ENCODE measurements at regions not wholly inside any gene's neighbourhood (a gene's known extent, or its start where the extent isn't known, plus 50 kb on each side); places are given as distances from the start of the nearest gene placed in this dataset.

GRCh38 chr12:114274131-114274530 lies 131.8 kb downstream of the TBX5 start:
- DNase-seq (ENCODE audit: low read depth): no peak
- no peak for TF ChIP-seq CTCF (IDR thresholded peaks at IDR 0.05; ENCODE audit: low read depth, low read length, missing control alignments)
- no peak overlapping the region for H3K4me3 ChIP-seq (ENCODE audit: low read depth, low read length)

GRCh38 chr12:114272605-114273004 lies 133.3 kb downstream of the TBX5 start:
- DNase-seq (ENCODE audit: low read depth): no peak
- TF ChIP-seq CTCF (IDR thresholded peaks at IDR 0.05; ENCODE audit: low read depth, low read length, missing control alignments): no peak
- H3K4me3 ChIP-seq (ENCODE audit: low read depth, low read length): no peak overlapping the region

- no peak for TF ChIP-seq CTCF (IDR thresholded peaks at IDR 0.05; ENCODE audit: low read depth, low read length, missing control alignments)
- DNase-seq (ENCODE audit: low read depth): no peak
- H3K4me3 ChIP-seq (ENCODE audit: low read depth, low read length): no peak overlapping the region
Observed at GRCh38 chr12:114272071-114272470, 133.9 kb downstream of the TBX5 start.

- no peak for DNase-seq (ENCODE audit: low read depth)
- TF ChIP-seq CTCF (IDR thresholded peaks at IDR 0.05; ENCODE audit: low read depth, low read length, missing control alignments): no peak
- H3K4me3 ChIP-seq (ENCODE audit: low read depth, low read length): no peak overlapping the region
Observed at GRCh38 chr12:114269153-114269552, 136.8 kb downstream of the TBX5 start.

GRCh38 chr12:114266536-114266935 lies 139.4 kb downstream of the TBX5 start:
- TF ChIP-seq CTCF (IDR thresholded peaks at IDR 0.05; ENCODE audit: low read depth, low read length, missing control alignments): no peak
- H3K4me3 ChIP-seq (ENCODE audit: low read depth, low read length): no peak overlapping the region
- DNase-seq (ENCODE audit: low read depth): no peak

GRCh38 chr12:114265036-114265435 lies 140.9 kb downstream of the TBX5 start:
- TF ChIP-seq CTCF (IDR thresholded peaks at IDR 0.05; ENCODE audit: low read depth, low read length, missing control alignments): no peak

GRCh38 chr12:114263056-114263805 lies 142.7 kb downstream of the TBX5 start:
- DNase-seq (ENCODE audit: low read depth): no peak

More at GRCh38 chr12:114265036-114265435, 140.9 kb downstream of the TBX5 start:
- DNase-seq (ENCODE audit: low read depth): no peak
- H3K4me3 ChIP-seq (ENCODE audit: low read depth, low read length): no peak overlapping the region

More at GRCh38 chr12:114263056-114263805, 142.7 kb downstream of the TBX5 start:
- TF ChIP-seq CTCF (IDR thresholded peaks at IDR 0.05; ENCODE audit: low read depth, low read length, missing control alignments): no peak
- H3K4me3 ChIP-seq (ENCODE audit: low read depth, low read length): no peak overlapping the region
